HG02623 (cell line): ENCODE measurements at regions not wholly inside any gene's neighbourhood (a gene's known extent, or its start where the extent isn't known, plus 50 kb on each side); places are given as distances from the start of the nearest gene placed in this dataset.
"Not testable (repeated sequence)": the region's sequence is repeated elsewhere in the genome, so short reads cannot be mapped to it uniquely, and the experiment has no call there.

ENCODE experiments used
- ATAC-seq: cut with Tn5 transposase; IDR thresholded peaks from one replicate; pipeline ENCODE4 v1.9.1; 2021; ENCODE audit warnings: moderate library complexity; ENCODE audit not compliant: unreplicated experiment

GRCh38 chr6:167707686-167708500 is 118.8 kb upstream of the AFDN start:
- ATAC-seq = no peak

GRCh38 chr6:167708501-167709094 is 118.1 kb upstream of the AFDN start:
- ATAC-seq = no peak

DNA sequence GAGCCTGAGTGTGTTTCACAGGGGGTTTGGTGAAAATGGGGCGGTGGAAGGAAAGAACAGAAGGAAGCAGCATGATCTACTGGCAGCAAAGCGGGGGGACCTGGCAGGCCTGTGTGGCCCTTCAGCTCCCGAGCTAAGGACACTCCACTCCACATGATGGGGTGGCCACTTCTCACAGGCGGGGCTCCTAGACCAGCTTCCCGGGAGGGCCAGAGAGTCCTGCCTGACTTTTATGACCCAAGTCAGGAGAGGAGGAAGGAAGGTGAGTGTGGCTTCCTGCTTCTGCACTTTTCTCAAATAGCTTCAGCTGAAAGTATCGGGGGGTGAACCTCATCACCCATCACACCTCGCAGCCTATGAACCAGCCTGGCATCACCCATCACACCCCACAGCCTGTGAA is 117.5 kb upstream of the AFDN start:
- ATAC-seq = no peak

- ATAC-seq = not testable (repeated sequence)
Measured at GRCh38 chr6:167709776-167710336, 116.9 kb upstream of the AFDN start.

- no peak for ATAC-seq
Measured at GRCh38 chr6:167710363-167710920, 116.3 kb upstream of the AFDN start.

DNA sequence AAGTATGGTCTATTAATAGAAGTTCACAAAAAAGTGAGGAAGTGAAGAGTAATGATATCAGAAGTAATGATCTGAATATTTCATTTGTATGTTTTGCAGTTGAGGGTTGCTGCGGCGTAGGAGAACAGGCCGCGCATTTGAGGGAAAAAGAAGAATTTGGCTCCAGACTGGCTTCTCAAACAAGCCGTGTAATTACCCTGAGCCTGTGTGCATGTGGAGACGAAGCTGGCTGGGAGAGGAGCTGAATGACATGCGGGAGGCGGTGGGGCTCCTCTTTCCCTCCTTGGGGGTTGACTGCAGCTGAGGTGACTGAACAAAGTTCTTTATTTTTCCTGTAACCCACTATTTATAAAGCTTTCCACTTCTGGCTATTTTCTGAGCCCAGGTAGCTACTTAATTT is 115.5 kb upstream of the AFDN start:
- ATAC-seq = no peak

DNA sequence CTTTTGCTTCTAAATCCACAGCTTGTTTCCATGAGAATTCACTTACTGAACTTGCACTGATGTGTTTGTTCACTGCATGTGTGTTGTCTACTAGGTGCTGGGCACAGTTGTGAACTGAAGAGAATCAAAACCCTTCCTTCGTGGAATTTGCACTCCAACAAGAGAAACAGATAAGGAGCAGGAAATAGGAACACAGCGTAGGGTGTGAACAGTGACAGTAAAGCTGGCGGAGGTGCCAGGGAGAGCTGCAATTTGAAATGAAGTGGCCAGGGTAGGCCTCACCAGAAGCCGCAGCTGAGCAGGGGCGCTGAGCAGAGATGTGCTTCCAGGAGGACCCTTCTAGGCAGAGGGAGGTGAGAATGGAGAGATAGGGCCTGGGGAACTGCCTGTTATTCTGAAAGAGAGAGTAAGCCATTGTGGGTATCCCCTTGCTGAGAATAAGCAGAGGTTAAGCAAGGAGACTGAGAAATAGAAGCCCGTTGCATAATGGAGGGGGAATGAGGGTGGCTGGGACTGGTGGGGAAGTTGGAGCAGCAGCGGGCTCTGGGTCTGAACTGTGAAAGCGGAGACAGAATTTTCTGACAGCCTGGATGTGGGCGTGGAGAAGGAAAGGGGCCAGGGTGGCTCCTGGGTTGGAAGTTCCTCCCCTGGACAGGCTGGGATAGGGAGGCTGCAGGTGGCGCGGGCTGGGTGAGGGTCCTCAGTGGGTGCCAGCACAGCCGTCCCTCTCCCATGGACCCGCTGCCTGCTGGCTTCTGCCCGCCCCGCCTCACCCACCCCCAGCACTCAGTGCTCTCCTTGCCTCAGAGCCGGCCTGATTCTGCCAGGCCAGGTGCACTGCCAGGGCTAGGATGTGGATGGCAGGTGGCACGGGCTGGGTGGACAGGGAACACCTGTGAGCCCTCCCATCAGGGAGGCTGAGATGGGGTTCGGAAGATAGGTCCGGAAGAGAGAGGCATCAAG is 114.7 kb upstream of the AFDN start:
- ATAC-seq = no peak

DNA sequence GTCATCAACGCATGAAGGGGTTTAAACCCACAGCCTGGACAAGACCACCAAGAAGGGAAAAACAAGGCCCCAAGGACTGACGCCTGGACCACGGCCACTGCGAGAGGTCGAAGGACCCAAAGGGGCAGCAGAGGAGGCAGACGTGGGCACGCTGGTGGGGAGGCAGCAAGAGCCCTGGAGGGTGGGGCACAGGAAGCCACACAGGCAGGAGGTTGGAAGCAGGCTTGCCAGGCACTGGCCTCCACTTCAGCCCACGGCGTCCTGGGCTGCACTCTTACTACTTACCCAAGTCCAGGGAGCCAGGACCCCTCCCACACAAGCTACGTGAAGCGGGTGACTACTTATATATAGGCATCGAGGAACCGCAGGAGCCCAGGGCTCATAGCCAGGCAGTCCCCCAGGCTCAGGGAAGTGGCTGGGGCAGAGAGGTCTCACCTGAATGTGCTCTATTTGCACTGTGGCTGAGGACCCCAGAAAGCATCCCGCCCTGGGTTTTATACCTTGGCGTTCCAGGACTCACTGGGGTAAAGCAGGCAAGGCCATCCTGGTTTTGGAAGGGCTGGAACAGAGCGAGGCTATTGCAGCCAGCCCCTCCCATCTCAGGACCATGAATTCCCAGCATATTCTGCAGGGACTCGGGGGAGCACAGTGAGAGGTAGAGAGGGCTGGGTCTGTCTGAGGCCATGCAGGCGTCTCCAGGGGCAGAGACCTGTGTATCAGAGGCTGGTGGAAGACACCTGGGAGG is 113.8 kb upstream of the AFDN start:
- no peak for ATAC-seq

- no peak for ATAC-seq
Measured at GRCh38 chr6:167714152-167714551, 112.6 kb upstream of the AFDN start.

DNA sequence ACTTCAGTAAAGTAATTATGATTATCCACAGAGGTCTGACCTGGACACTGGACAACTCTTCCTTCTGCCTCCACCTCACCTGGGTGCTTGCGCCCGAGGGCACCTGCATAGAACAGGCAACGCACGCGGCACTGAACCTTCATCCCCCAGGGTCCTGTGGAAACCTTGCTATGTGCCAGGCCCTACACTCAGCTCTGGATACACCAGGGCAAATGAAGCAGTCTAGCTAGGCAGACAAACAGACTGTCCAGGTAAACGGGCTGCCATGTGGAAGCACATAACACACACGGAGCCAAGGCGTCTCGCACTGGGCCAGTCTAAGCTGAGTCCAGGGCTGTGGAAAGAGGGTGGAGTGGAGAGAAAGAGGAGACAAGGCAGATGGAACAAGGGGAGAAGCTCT is 109.3 kb upstream of the AFDN start:
- ATAC-seq = no peak

DNA sequence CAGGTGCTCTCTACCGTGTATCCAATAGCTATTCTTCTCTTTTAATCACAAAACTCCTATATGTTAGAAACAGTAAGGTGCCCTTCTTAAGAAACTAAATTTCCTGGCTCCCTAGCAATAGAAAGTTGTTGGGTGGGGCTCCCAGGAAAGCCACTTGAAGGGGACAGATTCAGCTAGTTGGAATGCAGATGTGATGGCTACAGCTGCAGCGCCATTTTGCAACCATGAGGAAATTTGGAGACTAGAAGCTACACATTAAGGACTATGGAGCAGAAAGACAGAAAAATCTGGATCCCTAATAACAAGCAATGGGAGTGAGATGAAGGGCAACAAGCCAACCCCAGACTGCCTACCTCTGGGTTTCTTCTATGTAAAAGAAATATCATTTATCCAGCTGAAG is 108.8 kb upstream of the AFDN start:
- no peak for ATAC-seq

DNA sequence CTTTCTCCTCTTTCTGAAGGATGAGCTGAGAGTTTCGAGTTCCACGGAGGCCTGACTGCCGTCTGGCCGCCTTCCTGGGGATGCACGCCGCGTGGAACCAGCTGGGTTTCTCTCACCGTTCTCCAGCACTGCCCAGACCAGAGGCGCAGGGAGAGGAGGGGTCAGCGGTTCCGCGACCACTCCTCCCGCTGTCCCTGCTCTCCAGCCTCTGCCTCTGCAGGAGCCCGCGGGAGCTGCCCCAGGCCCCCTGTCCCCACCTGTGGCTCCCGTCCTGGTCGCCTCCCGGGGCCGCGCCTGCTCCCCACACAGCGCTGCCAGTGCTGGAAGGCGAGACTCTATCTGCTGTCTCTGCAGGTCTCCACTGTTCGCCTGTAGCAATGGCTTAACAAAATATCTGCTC is 106.8 kb upstream of the AFDN start:
- no peak for ATAC-seq

DNA sequence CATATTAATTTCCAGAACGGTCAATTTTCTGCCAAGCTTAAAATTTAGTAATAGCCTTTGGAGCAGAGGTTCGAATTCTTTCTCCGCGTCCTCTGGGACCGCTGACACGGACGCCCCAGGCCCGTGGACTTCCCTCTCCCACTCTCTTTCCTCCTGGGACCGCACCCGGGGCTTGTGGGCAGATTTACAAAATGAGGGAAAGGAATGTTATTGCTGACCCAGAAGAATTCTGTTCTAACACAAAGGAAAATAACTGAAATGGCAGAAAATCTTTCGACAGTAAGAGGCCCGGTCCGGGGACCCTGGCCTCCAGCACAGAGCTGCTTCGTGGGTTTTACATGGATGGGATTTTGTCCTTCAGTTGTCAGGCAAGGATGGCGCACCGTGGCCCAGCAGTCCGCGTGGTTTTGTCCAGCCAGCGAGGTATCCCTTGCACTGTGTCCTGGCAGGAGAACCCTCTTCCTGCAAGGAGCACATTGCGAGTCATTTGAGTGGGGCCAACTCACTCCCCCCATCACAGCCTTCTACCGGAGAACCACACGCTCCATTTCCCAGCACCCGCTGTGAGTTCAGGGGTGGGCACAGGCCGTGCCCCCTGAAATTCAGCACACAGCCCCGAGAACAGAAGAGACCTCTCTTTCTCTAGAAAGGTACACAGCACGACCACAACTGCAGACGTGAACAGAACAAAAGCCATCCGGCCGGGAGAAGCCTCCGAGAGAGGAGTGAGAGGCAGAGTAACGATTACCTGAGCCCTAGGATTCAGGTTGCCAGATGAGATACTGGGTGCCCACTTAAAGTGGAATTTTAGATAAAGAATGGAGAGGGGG is 106.0 kb upstream of the AFDN start:
- no peak for ATAC-seq

DNA sequence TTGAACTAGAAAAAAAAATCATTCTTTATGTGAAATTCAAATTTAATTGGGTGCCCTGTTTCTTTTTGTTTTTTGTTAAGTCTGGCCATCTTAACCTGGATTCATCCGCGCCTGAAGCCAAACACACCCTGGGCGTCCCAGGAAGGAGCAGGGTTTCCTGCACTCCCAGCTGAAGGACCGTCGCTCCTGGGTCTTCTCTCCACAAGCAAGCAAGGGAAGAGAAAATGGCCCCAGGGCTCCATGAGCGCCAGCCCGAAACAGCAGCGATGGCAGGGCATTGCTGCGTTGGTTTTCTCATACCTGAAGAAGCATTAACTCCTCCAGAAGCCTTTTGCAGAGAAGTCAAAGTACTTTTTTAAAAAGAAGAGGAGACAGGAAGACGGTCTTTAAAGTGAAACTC is 105.4 kb upstream of the AFDN start:
- no peak for ATAC-seq

GRCh38 chr6:167722634-167723309 is 103.9 kb upstream of the AFDN start:
- ATAC-seq = no peak

DNA sequence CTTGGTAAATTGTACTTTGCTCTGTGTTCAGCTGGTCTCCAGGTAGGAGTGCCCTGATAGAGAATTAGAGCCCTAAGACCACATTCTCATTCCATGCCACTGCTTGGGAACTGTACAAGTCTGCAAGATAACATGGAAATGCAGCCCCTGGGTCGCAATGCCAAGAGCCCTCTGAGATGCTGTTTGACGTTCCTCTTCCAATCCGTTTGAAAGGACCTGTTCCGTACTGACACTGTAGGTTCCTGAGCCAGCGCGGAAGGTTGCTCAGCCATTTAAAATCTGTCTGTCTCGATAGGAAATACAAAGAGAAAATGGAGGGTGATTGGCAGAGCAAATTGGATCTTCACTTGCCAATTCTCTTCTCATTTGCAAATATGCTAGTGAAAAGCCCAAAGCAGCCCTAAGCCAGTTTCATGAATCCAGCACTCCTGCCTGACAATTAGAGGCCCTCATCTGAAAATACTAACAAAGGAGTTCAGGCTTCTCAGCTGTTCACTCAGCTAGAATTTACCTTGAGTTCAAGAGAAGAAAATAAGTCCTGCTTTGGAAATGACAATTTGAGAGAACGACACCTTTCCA is 100.6 kb upstream of the AFDN start:
- no peak for ATAC-seq

- no peak for ATAC-seq
Measured at GRCh38 chr6:167730441-167730840, 96.3 kb upstream of the AFDN start.

DNA sequence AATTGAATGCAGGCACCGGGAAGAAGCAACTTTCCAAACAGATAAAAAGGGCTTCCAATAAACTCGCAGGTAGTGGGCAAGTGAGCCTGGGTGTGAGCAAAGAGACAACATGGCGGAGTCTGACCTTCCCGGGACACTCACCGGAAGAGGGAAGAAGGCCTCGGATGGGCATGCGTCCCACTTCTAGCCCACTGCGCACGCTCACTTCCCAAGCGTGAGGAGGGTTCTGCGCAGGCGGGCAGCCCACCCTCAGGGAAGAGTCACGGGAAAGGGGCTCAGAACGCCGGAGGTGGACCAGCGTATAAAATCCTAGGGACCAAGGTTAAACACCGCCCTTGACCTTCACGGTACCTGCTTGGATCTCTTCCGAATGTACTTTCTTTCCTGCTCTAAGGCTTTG is 95.5 kb upstream of the AFDN start:
- no peak for ATAC-seq
